Body of pancreas (tissue), 4 donors: ENCODE measurements at regions not wholly inside any gene's neighbourhood (a gene's known extent, or its start where the extent isn't known, plus 50 kb on each side); places are given as distances from the start of the nearest gene placed in this dataset.

Experiments
- ATAC-seq: fragments of 150-250 bp; one replicate; pipeline ENCODE4 v1.9.1; 2016
- DNase-seq, 4 donors: peaks; one replicate each; pipeline ENCODE4 v3.0.0-alpha.2; 2019
- H3K27ac ChIP-seq, 4 donors: fragments of 200-600 bp; sonication (generic); 1 replicate in 3 of 4; 2 replicates in 1 of 4; pipeline versions ENCODE4 v1.5.1 to v1.6.1; 2016 to 2019; ENCODE audit warnings: mild to moderate bottlenecking in 1 of 4, mixed read lengths in 1 of 4, moderate library complexity in 1 of 4
- H3K27me3 ChIP-seq, 2 donors: fragments of 200-600 bp; sonication (generic); one replicate each; pipeline ENCODE4 v1.6.0; 2016; ENCODE audit warnings: mild to moderate bottlenecking in 1 of 2
- H3K36me3 ChIP-seq, 2 donors: fragments of 200-600 bp; sonication (generic); replicated peaks in 1 of 2; 2 replicates each; pipeline ENCODE4 v1.5.1; 2016; ENCODE audit warnings: low read depth in 2 of 2; ENCODE audit not compliant: insufficient read depth in 1 of 2
- H3K4me1 ChIP-seq: fragments of 200-600 bp; sonication (generic); one replicate; pipeline ENCODE4 v1.6.0; 2016
- H3K4me3 ChIP-seq, 2 donors: fragments of 200-600 bp; sonication (generic); 1 replicate in 1 of 2; 2 replicates in 1 of 2; pipeline ENCODE4 v1.5.1; 2016 to 2019
- H3K9me3 ChIP-seq, 3 donors: fragments of 200-600 bp; sonication (generic); 1 replicate in 2 of 3; 2 replicates in 1 of 3; pipeline ENCODE4 v1.5.1; 2016
- CTCF ChIP-seq, 7 experiments: fragments of 450-650 bp in 4 of 7; fragments of 200-600 bp in 3 of 7; sonication (generic) in 3 of 7; IDR thresholded peaks; one replicate each; pipeline ENCODE4 v1.5.1; 2016 to 2019; ENCODE audit warnings: antibody characterized with exemption in 7 of 7
- POLR2A ChIP-seq, 3 donors: fragments of 450-650 bp; IDR thresholded peaks; one replicate each; pipeline ENCODE4 v1.6.1; 2016; ENCODE audit warnings: antibody characterized with exemption in 3 of 3, mild to moderate bottlenecking in 2 of 3
- WGBS, 2 donors: methylation state at CpG; one replicate each; pipeline ENCODE4 v1.1.5; 2017; 5-methylcytosine and 5-hydroxymethylcytosine counted together
- intact Hi-C: fragments of 100-400 bp; cut with DNase I; formaldehyde crosslinking; loops from one replicate; pipeline ENCODE4 v1.15.1; 2023

GRCh38 chr1:29521438-29521715 is 285.1 kb downstream of the PTPRU start:
- intact Hi-C loops = no loop called here
- Histone ChIP-seq H3K36me3 (no peaks in the 10 kb centered on the region), H3K27me3 (no peaks in the 10 kb centered on the region), H3K9me3 (no peaks in the 10 kb centered on the region), H3K4me1 (no peaks in the 10 kb centered on the region), H3K27ac (no peak overlapping the region), H3K4me3 (no peak overlapping the region)
- DNase-seq (no peak), ATAC-seq (no peak)
- 49 to 59% methylated on average over 4 of the region's 4 CpGs for WGBS, 2 donors
- TF ChIP-seq CTCF (IDR thresholded peaks at IDR 0.05) = no peak
- TF ChIP-seq POLR2A (IDR thresholded peaks at IDR 0.05) = no peak

- H3K4me1 ChIP-seq = no peaks in the 10 kb centered on the region
- ATAC-seq = no peak
- intact Hi-C loops = no loop called here
- H3K9me3 ChIP-seq = no peaks in the 10 kb centered on the region
- no peaks in the 10 kb centered on the region for H3K36me3 ChIP-seq
- 55 to 58% methylated on average over 9 to 11 of the region's 11 CpGs for WGBS, 2 donors
- no peak for TF ChIP-seq CTCF (IDR thresholded peaks at IDR 0.05)
- no peak overlapping the region for H3K27ac ChIP-seq
- H3K4me3 ChIP-seq = no peak overlapping the region
- H3K27me3 ChIP-seq = no peaks in the 10 kb centered on the region
- no peak for DNase-seq
These were observed 284.5 kb downstream of the PTPRU start for GRCh38 chr1:29520571-29521437.

- Histone ChIP-seq H3K9me3 (no peaks in the 10 kb centered on the region), H3K4me3 (no peak overlapping the region), H3K4me1 (no peaks in the 10 kb centered on the region), H3K36me3 (no peaks in the 10 kb centered on the region), H3K27me3 (no peaks in the 10 kb centered on the region), H3K27ac (no peak overlapping the region)
- DNase-seq (no peak), ATAC-seq (no peak)
- WGBS, 2 donors = 16 to 29% methylated on average over 5 to 8 of the region's 8 CpGs
- intact Hi-C loops = no loop called here
- TF ChIP-seq CTCF (IDR thresholded peaks at IDR 0.05) (no peak), POLR2A (IDR thresholded peaks at IDR 0.05) (no peak)
These were observed 283.4 kb downstream of the PTPRU start for GRCh38 chr1:29519788-29520110.

GRCh38 chr1:29519108-29519787 is 282.9 kb downstream of the PTPRU start:
- Histone ChIP-seq H3K4me3 (no peak overlapping the region), H3K4me1 (no peaks in the 10 kb centered on the region), H3K9me3 (no peaks in the 10 kb centered on the region), H3K27ac (no peak overlapping the region), H3K27me3 (no peaks in the 10 kb centered on the region), H3K36me3 (no peaks in the 10 kb centered on the region)
- TF ChIP-seq POLR2A (IDR thresholded peaks at IDR 0.05) (no peak), CTCF (IDR thresholded peaks at IDR 0.05) (no peak)
- 42 to 47% methylated on average over 7 to 8 of the region's 9 CpGs for WGBS, 2 donors
- intact Hi-C loops = no loop called here
- no peak for ATAC-seq
- DNase-seq = no peak
